NT2/D1 (cell line): ENCODE measurements at regions not wholly inside any gene's neighbourhood (a gene's known extent, or its start where the extent isn't known, plus 50 kb on each side); places are given as distances from the start of the nearest gene placed in this dataset.
"Not testable (repeated sequence)": the region's sequence is repeated elsewhere in the genome, so short reads cannot be mapped to it uniquely, and the experiment has no call there.

Experiments
- DNase-seq: peaks from one replicate; pipeline ENCODE4 v3.0.0-alpha.2; 2011; ENCODE audit warnings: low read depth, low spot score
- H3K27me3 ChIP-seq: 2 replicates; pipeline ENCODE4 v1.6.0; 2011; ENCODE audit warnings: mild to moderate bottlenecking; ENCODE audit not compliant: insufficient read length, insufficient read depth
- H3K36me3 ChIP-seq: 2 replicates; pipeline ENCODE4 v1.6.1; 2011; ENCODE audit warnings: mild to moderate bottlenecking, low read length, mixed read lengths; ENCODE audit not compliant: insufficient read depth, insufficient read length
- H3K4me1 ChIP-seq: 2 replicates; pipeline ENCODE4 v1.5.1; 2011; ENCODE audit not compliant: insufficient read depth, insufficient read length
- H3K4me3 ChIP-seq: 2 replicates; pipeline ENCODE4 v1.5.1; 2011; ENCODE audit warnings: low read depth; ENCODE audit not compliant: insufficient read length
- H3K9ac ChIP-seq: 2 replicates; pipeline ENCODE4 v1.6.0; 2011; ENCODE audit warnings: low read depth; ENCODE audit not compliant: insufficient read length
- H3K9me3 ChIP-seq: 2 replicates; pipeline ENCODE4 v1.5.1; 2011; ENCODE audit warnings: mild to moderate bottlenecking, low read length; ENCODE audit not compliant: insufficient read depth
- SUZ12 ChIP-seq: IDR thresholded peaks from 2 replicates; pipeline ENCODE4 v1.6.1; 2011; ENCODE audit not compliant: insufficient read length, insufficient read depth; ENCODE audit errors: extremely low read depth
- YY1 ChIP-seq: IDR thresholded peaks from 2 replicates; pipeline ENCODE4 v1.6.1; 2011; ENCODE audit not compliant: insufficient read length, insufficient read depth
- ZNF274 ChIP-seq: IDR thresholded peaks from 2 replicates; pipeline ENCODE4 v1.6.1; 2011; ENCODE audit warnings: mild to moderate bottlenecking, low read depth, low read length

- H3K9me3 ChIP-seq, DNase-seq, H3K36me3 ChIP-seq, H3K4me1 ChIP-seq, H3K4me3 ChIP-seq, H3K27me3 ChIP-seq, H3K9ac ChIP-seq: not testable (repeated sequence)
Measured at GRCh38 chr1:83345375-83345774, 653.6 kb downstream of the TTLL7 start.

GRCh38 chr1:83343767-83344166, 655.2 kb downstream of the TTLL7 start:
- not testable (repeated sequence) for H3K9me3 ChIP-seq, H3K4me1 ChIP-seq, DNase-seq, H3K9ac ChIP-seq, H3K4me3 ChIP-seq, H3K36me3 ChIP-seq, H3K27me3 ChIP-seq

- not testable (repeated sequence) for H3K27me3 ChIP-seq, DNase-seq, H3K9me3 ChIP-seq, H3K4me1 ChIP-seq, H3K36me3 ChIP-seq, H3K9ac ChIP-seq, H3K4me3 ChIP-seq
Measured at GRCh38 chr1:83342995-83343394, 655.9 kb downstream of the TTLL7 start.

GRCh38 chr1:83332308-83332707, 666.6 kb downstream of the TTLL7 start:
- not testable (repeated sequence) for H3K4me1 ChIP-seq, H3K36me3 ChIP-seq, H3K27me3 ChIP-seq, H3K4me3 ChIP-seq, DNase-seq, H3K9ac ChIP-seq, H3K9me3 ChIP-seq

GRCh38 chr1:83318366-83318765, 680.6 kb downstream of the TTLL7 start:
- Histone ChIP-seq H3K9ac (no peak overlapping the region), H3K9me3 (no peaks in the 10 kb centered on the region), H3K4me3 (no peak overlapping the region), H3K4me1 (no peaks in the 10 kb centered on the region), H3K36me3 (no peaks in the 10 kb centered on the region), H3K27me3 (no peaks in the 10 kb centered on the region)
- TF ChIP-seq YY1 = no peak
- no peak for TF ChIP-seq ZNF274
- no peak for TF ChIP-seq SUZ12
- DNase-seq = no peak

- not testable (repeated sequence) for H3K9ac ChIP-seq, H3K27me3 ChIP-seq, DNase-seq, H3K36me3 ChIP-seq, H3K9me3 ChIP-seq, H3K4me1 ChIP-seq, H3K4me3 ChIP-seq
Measured at GRCh38 chr1:83315446-83315845, 683.5 kb downstream of the TTLL7 start.

GRCh38 chr1:83310161-83310560, 688.8 kb downstream of the TTLL7 start:
- not testable (repeated sequence) for H3K36me3 ChIP-seq, DNase-seq, H3K9me3 ChIP-seq, H3K4me1 ChIP-seq, H3K9ac ChIP-seq, H3K4me3 ChIP-seq, H3K27me3 ChIP-seq

GRCh38 chr1:83309035-83309434, 689.9 kb downstream of the TTLL7 start:
- H3K4me3 ChIP-seq, H3K27me3 ChIP-seq, DNase-seq, H3K9me3 ChIP-seq, H3K36me3 ChIP-seq, H3K4me1 ChIP-seq, H3K9ac ChIP-seq: not testable (repeated sequence)

- H3K27me3 ChIP-seq, H3K9ac ChIP-seq, H3K4me1 ChIP-seq, DNase-seq, H3K4me3 ChIP-seq, H3K36me3 ChIP-seq, H3K9me3 ChIP-seq: not testable (repeated sequence)
Measured at GRCh38 chr1:83306811-83307210, 692.1 kb downstream of the TTLL7 start.

- H3K4me1 ChIP-seq, H3K4me3 ChIP-seq, H3K27me3 ChIP-seq, H3K36me3 ChIP-seq, H3K9me3 ChIP-seq, H3K9ac ChIP-seq, DNase-seq: not testable (repeated sequence)
Measured at GRCh38 chr1:83295594-83295993, 703.3 kb downstream of the TTLL7 start.

GRCh38 chr1:83287391-83287790, 711.5 kb downstream of the TTLL7 start:
- H3K9ac ChIP-seq, DNase-seq, H3K27me3 ChIP-seq, H3K4me3 ChIP-seq, H3K9me3 ChIP-seq, H3K36me3 ChIP-seq, H3K4me1 ChIP-seq: not testable (repeated sequence)

- not testable (repeated sequence) for H3K9ac ChIP-seq
Measured at GRCh38 chr1:83274656-83275055, 724.3 kb downstream of the TTLL7 start.

More at GRCh38 chr1:83274656-83275055, 724.3 kb downstream of the TTLL7 start:
- H3K27me3 ChIP-seq, H3K9me3 ChIP-seq, H3K36me3 ChIP-seq, H3K4me1 ChIP-seq, DNase-seq, H3K4me3 ChIP-seq: not testable (repeated sequence)
